HCT116 (cell line): ENCODE measurements at regions not wholly inside any gene's neighbourhood (a gene's known extent, or its start where the extent isn't known, plus 50 kb on each side); places are given as distances from the start of the nearest gene placed in this dataset.
A peak's percentile ranks its signal among the peaks of the same experiment; 100 is the strongest.

Experiments used
- CEBPB ChIP-seq: IDR thresholded peaks from 2 replicates; pipeline ENCODE4 v1.6.1; 2012; ENCODE audit warnings: low read depth
- EZH2phosphoT487 ChIP-seq: fragments of 200-600 bp; IDR thresholded peaks from 2 replicates; pipeline ENCODE4 v1.6.1; 2018; ENCODE audit warnings: antibody characterized with exemption, borderline replicate concordance
- FOSL1 ChIP-seq: IDR thresholded peaks from 2 replicates; pipeline ENCODE4 v1.6.1; 2012; ENCODE audit warnings: low read depth
- JUND ChIP-seq: IDR thresholded peaks from 2 replicates; pipeline ENCODE4 v1.6.1; 2012
- SRF ChIP-seq: IDR thresholded peaks from 2 replicates; pipeline ENCODE4 v1.6.1; 2012; ENCODE audit warnings: low read depth
- YY1 ChIP-seq: IDR thresholded peaks from 2 replicates; pipeline ENCODE4 v1.6.1; 2011; ENCODE audit warnings: low read length, low read depth, moderate library complexity, mild to moderate bottlenecking; ENCODE audit not compliant: insufficient replicate concordance; ENCODE audit errors: extremely low read depth
- TF ChIP-seq, protein P1 (sequence below): IDR thresholded peaks from 2 replicates; pipeline ENCODE4 v1.6.1; 2012
- TF ChIP-seq, protein P2 (sequence below): IDR thresholded peaks from 2 replicates; pipeline ENCODE4 v1.6.1; 2011; ENCODE audit warnings: mild to moderate bottlenecking, low read length, moderate library complexity; ENCODE audit not compliant: insufficient replicate concordance; ENCODE audit errors: extremely low read depth
- TF ChIP-seq, protein P3 (sequence below): IDR thresholded peaks from 2 replicates; pipeline ENCODE4 v1.6.1; 2012; ENCODE audit warnings: low read depth

- TF ChIP-seq, protein P1, sequence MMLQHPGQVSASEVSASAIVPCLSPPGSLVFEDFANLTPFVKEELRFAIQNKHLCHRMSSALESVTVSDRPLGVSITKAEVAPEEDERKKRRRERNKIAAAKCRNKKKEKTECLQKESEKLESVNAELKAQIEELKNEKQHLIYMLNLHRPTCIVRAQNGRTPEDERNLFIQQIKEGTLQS: no peak
- TF ChIP-seq FOSL1 (peak; percentile 89), JUND (peak; percentile 88), CEBPB (peak; percentile 71), SRF (no peak), EZH2phosphoT487 (no peak), YY1 (no peak)
- TF ChIP-seq, protein P2, sequence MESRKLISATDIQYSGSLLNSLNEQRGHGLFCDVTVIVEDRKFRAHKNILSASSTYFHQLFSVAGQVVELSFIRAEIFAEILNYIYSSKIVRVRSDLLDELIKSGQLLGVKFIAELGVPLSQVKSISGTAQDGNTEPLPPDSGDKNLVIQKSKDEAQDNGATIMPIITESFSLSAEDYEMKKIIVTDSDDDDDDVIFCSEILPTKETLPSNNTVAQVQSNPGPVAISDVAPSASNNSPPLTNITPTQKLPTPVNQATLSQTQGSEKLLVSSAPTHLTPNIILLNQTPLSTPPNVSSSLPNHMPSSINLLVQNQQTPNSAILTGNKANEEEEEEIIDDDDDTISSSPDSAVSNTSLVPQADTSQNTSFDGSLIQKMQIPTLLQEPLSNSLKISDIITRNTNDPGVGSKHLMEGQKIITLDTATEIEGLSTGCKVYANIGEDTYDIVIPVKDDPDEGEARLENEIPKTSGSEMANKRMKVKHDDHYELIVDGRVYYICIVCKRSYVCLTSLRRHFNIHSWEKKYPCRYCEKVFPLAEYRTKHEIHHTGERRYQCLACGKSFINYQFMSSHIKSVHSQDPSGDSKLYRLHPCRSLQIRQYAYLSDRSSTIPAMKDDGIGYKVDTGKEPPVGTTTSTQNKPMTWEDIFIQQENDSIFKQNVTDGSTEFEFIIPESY: no peak
- TF ChIP-seq, protein P3, sequence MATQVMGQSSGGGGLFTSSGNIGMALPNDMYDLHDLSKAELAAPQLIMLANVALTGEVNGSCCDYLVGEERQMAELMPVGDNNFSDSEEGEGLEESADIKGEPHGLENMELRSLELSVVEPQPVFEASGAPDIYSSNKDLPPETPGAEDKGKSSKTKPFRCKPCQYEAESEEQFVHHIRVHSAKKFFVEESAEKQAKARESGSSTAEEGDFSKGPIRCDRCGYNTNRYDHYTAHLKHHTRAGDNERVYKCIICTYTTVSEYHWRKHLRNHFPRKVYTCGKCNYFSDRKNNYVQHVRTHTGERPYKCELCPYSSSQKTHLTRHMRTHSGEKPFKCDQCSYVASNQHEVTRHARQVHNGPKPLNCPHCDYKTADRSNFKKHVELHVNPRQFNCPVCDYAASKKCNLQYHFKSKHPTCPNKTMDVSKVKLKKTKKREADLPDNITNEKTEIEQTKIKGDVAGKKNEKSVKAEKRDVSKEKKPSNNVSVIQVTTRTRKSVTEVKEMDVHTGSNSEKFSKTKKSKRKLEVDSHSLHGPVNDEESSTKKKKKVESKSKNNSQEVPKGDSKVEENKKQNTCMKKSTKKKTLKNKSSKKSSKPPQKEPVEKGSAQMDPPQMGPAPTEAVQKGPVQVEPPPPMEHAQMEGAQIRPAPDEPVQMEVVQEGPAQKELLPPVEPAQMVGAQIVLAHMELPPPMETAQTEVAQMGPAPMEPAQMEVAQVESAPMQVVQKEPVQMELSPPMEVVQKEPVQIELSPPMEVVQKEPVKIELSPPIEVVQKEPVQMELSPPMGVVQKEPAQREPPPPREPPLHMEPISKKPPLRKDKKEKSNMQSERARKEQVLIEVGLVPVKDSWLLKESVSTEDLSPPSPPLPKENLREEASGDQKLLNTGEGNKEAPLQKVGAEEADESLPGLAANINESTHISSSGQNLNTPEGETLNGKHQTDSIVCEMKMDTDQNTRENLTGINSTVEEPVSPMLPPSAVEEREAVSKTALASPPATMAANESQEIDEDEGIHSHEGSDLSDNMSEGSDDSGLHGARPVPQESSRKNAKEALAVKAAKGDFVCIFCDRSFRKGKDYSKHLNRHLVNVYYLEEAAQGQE: no peak
Observed at GRCh38 chr1:244163861-244164510, 112.9 kb downstream of the ZBTB18 start (continued).
